Spleen (tissue), 11 donors: ENCODE measurements at regions not wholly inside any gene's neighbourhood (a gene's known extent, or its start where the extent isn't known, plus 50 kb on each side); places are given as distances from the start of the nearest gene placed in this dataset.

Experiments
- DNase-seq: peaks from one replicate; pipeline ENCODE4 v3.0.0-alpha.2; 2020
- H3K27ac ChIP-seq, 8 donors: fragments of 200-600 bp; sonication (generic) in 7 of 8; 1 replicate in 4 of 8; 2 replicates in 4 of 8; pipeline versions ENCODE4 v1.5.0 to v1.8.0; 2016 to 2021; ENCODE audit warnings: inconsistent platforms in 4 of 8, mild to moderate bottlenecking in 4 of 8, moderate library complexity in 1 of 8
- H3K27me3 ChIP-seq, 7 donors: fragments of 200-600 bp; sonication (generic) in 6 of 7; replicated peaks in 1 of 7; 1 replicate in 4 of 7; 2 replicates in 3 of 7; pipeline versions ENCODE4 v1.5.0 to v1.8.0; 2016 to 2021; ENCODE audit warnings: inconsistent platforms in 3 of 7, mild to moderate bottlenecking in 1 of 7
- H3K36me3 ChIP-seq, 6 donors: fragments of 200-600 bp; sonication (generic) in 5 of 6; 1 replicate in 4 of 6; 2 replicates in 2 of 6; pipeline versions ENCODE4 v1.5.0 to v1.8.0; 2016 to 2021; ENCODE audit warnings: inconsistent platforms in 2 of 6
- H3K4me1 ChIP-seq, 6 donors: fragments of 200-600 bp; sonication (generic) in 5 of 6; 1 replicate in 3 of 6; 2 replicates in 3 of 6; pipeline versions ENCODE4 v1.5.0 to v1.8.0; 2016 to 2021; ENCODE audit warnings: inconsistent platforms in 3 of 6
- H3K4me3 ChIP-seq, 8 donors: fragments of 200-600 bp; sonication (generic) in 7 of 8; 1 replicate in 4 of 8; 2 replicates in 4 of 8; pipeline versions ENCODE4 v1.5.0 to v1.8.0; 2016 to 2021; ENCODE audit warnings: inconsistent platforms in 4 of 8, mild to moderate bottlenecking in 4 of 8, moderate library complexity in 2 of 8
- H3K9me3 ChIP-seq, 8 donors: fragments of 200-600 bp; sonication (generic) in 7 of 8; 1 replicate in 4 of 8; 2 replicates in 4 of 8; pipeline versions ENCODE4 v1.5.0 to v1.8.0; 2016 to 2021; ENCODE audit warnings: inconsistent platforms in 4 of 8
- POLR2A ChIP-seq, 3 donors: fragments of 450-650 bp; IDR thresholded peaks; one replicate each; pipeline ENCODE4 v1.5.1; 2017; ENCODE audit warnings: antibody characterized with exemption in 3 of 3, mild to moderate bottlenecking in 1 of 3
- POLR2AphosphoS5 ChIP-seq, 3 donors: sonication (generic); formaldehyde crosslinking; IDR thresholded peaks; one replicate each; pipeline ENCODE4 v1.5.1; 2017; ENCODE audit warnings: antibody characterized with exemption in 3 of 3
- WGBS, 5 donors: extraction: QIAGEN DNeasy Blood & Tissue Kit in 3 of 5; methylation state at CpG; one replicate each; pipeline versions ENCODE4 v1.1.5 to v1.1.7; 2013 to 2018; 5-methylcytosine and 5-hydroxymethylcytosine counted together
- intact Hi-C: fragments of 100-400 bp; cut with DNase I; formaldehyde crosslinking; loops from one replicate; pipeline ENCODE4 v1.15.0; 2023; ENCODE audit warnings: low total_unique reads
- TF ChIP-seq, protein P1 (sequence below), 11 experiments: fragments of 200-600 bp in 7 of 11; fragments of 450-650 bp in 4 of 11; sonication (generic) in 4 of 11; IDR thresholded peaks in 8 of 11; conservative IDR thresholded peaks in 3 of 11; 1 replicate in 7 of 11; 2 replicates in 4 of 11; pipeline versions ENCODE4 v1.4.0 to v1.8.0; 2016 to 2021; ENCODE audit warnings: antibody characterized with exemption in 11 of 11, inconsistent platforms in 4 of 11, mild to moderate bottlenecking in 1 of 11
- donor health status: healthy with polysubstance abuse.
- donor health status: DM: no; HTN: no; CAD: no; lungs with moderate emphysema.
- donor health status: DM: no; HTN: no; CAD: no.
- donor health status: Bipolar disorder and iron deficiency.
- donor health status: healthy.
- donor health status: DM: no; HTN: no; CAD: no.
- donor health status: DM: yes; HTN: yes; CAD: no.

DNA sequence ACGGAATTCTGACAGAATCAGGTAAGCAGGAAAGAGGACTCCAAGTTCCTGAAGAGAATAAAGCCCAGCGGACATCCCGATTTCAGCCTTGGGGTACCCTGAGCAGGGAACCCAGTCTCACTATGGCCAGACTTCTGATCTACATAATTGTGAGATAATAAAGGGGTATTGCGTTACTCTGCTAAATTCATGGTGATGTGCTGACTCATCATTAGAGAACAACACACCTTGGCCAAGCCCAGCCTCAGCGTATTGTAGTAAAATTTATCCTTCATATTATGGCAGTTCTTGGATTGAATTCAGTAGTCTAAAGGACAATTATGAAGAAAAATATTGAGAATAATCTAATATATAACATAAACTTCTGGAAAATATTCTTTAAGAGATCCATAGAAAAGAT lies 170.2 kb upstream of the MAD2L1 start:
- no peaks in the 10 kb centered on the region for H3K36me3 ChIP-seq
- no peaks in the 10 kb centered on the region for H3K4me1 ChIP-seq
- no peak overlapping the region for H3K4me3 ChIP-seq
- intact Hi-C loops, result no loop called here
- no peaks in the 10 kb centered on the region for H3K9me3 ChIP-seq
- H3K27ac ChIP-seq, result no peak overlapping the region
- no peak for TF ChIP-seq POLR2A (IDR thresholded peaks at IDR 0.05)
- TF ChIP-seq, protein P1, sequence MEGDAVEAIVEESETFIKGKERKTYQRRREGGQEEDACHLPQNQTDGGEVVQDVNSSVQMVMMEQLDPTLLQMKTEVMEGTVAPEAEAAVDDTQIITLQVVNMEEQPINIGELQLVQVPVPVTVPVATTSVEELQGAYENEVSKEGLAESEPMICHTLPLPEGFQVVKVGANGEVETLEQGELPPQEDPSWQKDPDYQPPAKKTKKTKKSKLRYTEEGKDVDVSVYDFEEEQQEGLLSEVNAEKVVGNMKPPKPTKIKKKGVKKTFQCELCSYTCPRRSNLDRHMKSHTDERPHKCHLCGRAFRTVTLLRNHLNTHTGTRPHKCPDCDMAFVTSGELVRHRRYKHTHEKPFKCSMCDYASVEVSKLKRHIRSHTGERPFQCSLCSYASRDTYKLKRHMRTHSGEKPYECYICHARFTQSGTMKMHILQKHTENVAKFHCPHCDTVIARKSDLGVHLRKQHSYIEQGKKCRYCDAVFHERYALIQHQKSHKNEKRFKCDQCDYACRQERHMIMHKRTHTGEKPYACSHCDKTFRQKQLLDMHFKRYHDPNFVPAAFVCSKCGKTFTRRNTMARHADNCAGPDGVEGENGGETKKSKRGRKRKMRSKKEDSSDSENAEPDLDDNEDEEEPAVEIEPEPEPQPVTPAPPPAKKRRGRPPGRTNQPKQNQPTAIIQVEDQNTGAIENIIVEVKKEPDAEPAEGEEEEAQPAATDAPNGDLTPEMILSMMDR (IDR thresholded peaks at IDR 0.05 in 8 of 11, conservative IDR thresholded peaks at IDR 0.05 in 3 of 11), result no peak
- TF ChIP-seq POLR2AphosphoS5 (IDR thresholded peaks at IDR 0.05), result no peak
- no peak for DNase-seq
- no peaks in the 10 kb centered on the region for H3K27me3 ChIP-seq
- 84 to 91% (median 86%) methylated on average over 5 of the region's 5 CpGs for WGBS, 5 donors

DNA sequence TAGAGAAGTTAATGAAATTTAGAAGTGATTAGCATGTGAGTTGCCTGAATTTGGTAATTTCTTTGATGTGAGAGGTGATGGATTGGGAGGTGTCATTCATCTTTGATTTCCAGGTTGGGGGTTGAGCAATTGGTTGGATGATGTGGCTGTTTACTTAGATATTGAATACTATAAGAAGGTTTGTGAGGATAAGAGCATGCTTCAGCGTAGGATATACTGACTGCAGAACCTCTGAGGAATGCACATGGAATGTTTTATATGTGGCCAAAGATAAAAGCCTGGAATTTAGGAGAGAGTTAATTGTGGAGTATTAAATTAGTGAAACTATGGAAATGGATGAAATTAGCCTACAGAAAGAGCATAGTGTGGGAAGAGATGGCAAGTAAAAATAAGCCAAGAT lies 165.4 kb upstream of the MAD2L1 start:
- intact Hi-C loops, result no loop called here
- no peaks in the 10 kb centered on the region for H3K36me3 ChIP-seq

DNA sequence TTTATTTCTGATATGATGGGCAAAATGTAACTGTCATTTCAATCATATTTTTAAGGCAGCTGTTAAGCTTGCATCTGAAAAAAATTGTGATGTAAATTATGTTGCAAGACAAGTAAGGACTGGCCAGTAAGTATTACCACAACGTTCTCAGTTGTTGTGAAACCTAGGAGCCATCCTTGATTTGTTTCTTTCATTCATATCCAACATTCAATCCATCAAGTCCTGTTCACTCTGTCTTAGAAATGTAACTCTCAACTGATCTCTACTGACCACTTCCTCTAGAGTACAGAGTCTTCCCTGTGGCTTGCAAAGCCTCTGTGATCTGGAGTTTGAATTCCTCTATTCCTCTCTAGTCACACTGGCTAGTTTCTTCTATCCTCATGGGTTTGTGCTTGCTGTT lies 161.4 kb upstream of the MAD2L1 start:
- 20 to 41% (median 27%) methylated on average over 1 of the region's 1 CpG for WGBS, 5 donors
- H3K4me3 ChIP-seq, result no peak overlapping the region
- no peak for DNase-seq
- no peaks in the 10 kb centered on the region for H3K36me3 ChIP-seq
- no peaks in the 10 kb centered on the region for H3K27me3 ChIP-seq
- TF ChIP-seq, protein P1 (IDR thresholded peaks at IDR 0.05 in 8 of 11, conservative IDR thresholded peaks at IDR 0.05 in 3 of 11), result no peak
- TF ChIP-seq POLR2A (IDR thresholded peaks at IDR 0.05), result no peak
- no peak for TF ChIP-seq POLR2AphosphoS5 (IDR thresholded peaks at IDR 0.05)
- H3K27ac ChIP-seq, result no peak overlapping the region
- H3K9me3 ChIP-seq, result no peaks in the 10 kb centered on the region
- no peaks in the 10 kb centered on the region for H3K4me1 ChIP-seq
- intact Hi-C loops, result no loop called here

More for the DNA sequence above, 165.4 kb upstream of the MAD2L1 start:
- Histone ChIP-seq H3K4me3 (no peak overlapping the region), H3K9me3 (no peaks in the 10 kb centered on the region), H3K27ac (no peak overlapping the region), H3K4me1 (no peaks in the 10 kb centered on the region), H3K27me3 (no peaks in the 10 kb centered on the region)
- no peak for TF ChIP-seq POLR2A (IDR thresholded peaks at IDR 0.05)
- TF ChIP-seq POLR2AphosphoS5 (IDR thresholded peaks at IDR 0.05), result no peak
- 0 to 45% (median 0%) methylated on average over 1 of the region's 1 CpG for WGBS, 5 donors
- no peak for DNase-seq

DNA sequence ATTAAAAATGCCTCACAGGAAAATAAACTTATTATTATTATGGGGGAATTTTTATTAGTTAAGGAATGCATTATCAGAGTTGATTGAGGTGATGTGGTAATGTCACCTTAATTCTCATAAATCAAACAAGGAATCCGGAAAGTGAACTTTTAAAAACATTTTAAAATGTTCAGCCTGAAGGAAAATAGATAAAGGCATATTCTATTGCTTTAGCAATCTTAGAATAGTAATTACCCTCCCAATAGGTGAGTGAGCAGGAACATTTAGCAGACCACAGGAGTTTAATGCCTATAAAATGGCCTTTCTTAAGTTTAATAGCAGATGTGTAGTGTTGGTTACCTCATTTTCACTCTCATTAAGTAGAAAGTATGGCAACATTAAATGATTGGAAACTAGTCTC lies 160.9 kb upstream of the MAD2L1 start:
- Histone ChIP-seq H3K36me3 (no peaks in the 10 kb centered on the region), H3K4me3 (no peak overlapping the region), H3K27me3 (no peaks in the 10 kb centered on the region), H3K27ac (no peak overlapping the region), H3K9me3 (no peaks in the 10 kb centered on the region), H3K4me1 (no peaks in the 10 kb centered on the region)
- intact Hi-C loops, result no loop called here
- no peak for DNase-seq
- WGBS, 5 donors, result 68 to 91% (median 81%) methylated on average over 1 of the region's 1 CpG
- TF ChIP-seq, protein P1 (IDR thresholded peaks at IDR 0.05 in 8 of 11, conservative IDR thresholded peaks at IDR 0.05 in 3 of 11), result no peak
- TF ChIP-seq POLR2A (IDR thresholded peaks at IDR 0.05), result no peak
- no peak for TF ChIP-seq POLR2AphosphoS5 (IDR thresholded peaks at IDR 0.05)

DNA sequence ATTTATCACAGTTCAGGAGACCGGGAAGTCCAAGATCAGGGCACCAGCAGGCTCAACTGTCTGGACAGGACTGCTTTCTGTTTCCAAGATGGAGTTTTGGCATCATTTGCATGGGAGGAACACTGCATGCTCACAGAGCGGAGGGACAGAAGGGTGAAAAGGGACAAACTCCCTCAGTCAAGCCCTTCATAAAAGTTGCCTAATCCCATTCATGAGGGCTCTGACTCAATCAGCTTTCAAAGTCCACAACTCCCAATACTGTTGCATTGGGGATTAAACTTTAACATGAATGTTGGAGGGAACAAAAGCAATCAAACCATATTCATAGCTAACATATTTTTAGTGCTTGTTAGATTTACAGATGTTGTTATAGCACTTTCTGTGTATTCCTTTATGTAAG lies 158.9 kb upstream of the MAD2L1 start:
- no peak overlapping the region for H3K4me3 ChIP-seq
- no peaks in the 10 kb centered on the region for H3K36me3 ChIP-seq
- 83 to 94% (median 90%) methylated on average over 2 of the region's 2 CpGs for WGBS, 5 donors
- TF ChIP-seq, protein P1 (IDR thresholded peaks at IDR 0.05 in 8 of 11, conservative IDR thresholded peaks at IDR 0.05 in 3 of 11), result no peak
- TF ChIP-seq POLR2A (IDR thresholded peaks at IDR 0.05) (no peak), POLR2AphosphoS5 (IDR thresholded peaks at IDR 0.05) (no peak)
- DNase-seq, result no peak
- no peaks in the 10 kb centered on the region for H3K27me3 ChIP-seq
- no peak overlapping the region for H3K27ac ChIP-seq
- peaks cover 0 to under 1% (median 0%) of the 10 kb centered on the region in 8 donors for H3K9me3 ChIP-seq
- H3K4me1 ChIP-seq, result no peaks in the 10 kb centered on the region
- intact Hi-C loops, result no loop called here
